Peyer's patch (tissue), 4 donors: ENCODE measurements at regions not wholly inside any gene's neighbourhood (a gene's known extent, or its start where the extent isn't known, plus 50 kb on each side); places are given as distances from the start of the nearest gene placed in this dataset.

Experiments used
- POLR2A ChIP-seq, 2 donors: fragments of 450-650 bp; IDR thresholded peaks; one replicate each; pipeline ENCODE4 v1.5.1; 2017; ENCODE audit warnings: antibody characterized with exemption in 2 of 2, mild to moderate bottlenecking in 2 of 2, moderate library complexity in 2 of 2
- TF ChIP-seq, protein P1 (sequence below), 6 experiments: fragments of 450-650 bp in 4 of 6; fragments of 200-600 bp in 2 of 6; sonication (generic) in 1 of 6; IDR thresholded peaks; one replicate each; pipeline ENCODE4 v1.5.1; 2017 to 2019; ENCODE audit warnings: antibody characterized with exemption in 6 of 6, mild to moderate bottlenecking in 3 of 6, moderate library complexity in 1 of 6

DNA sequence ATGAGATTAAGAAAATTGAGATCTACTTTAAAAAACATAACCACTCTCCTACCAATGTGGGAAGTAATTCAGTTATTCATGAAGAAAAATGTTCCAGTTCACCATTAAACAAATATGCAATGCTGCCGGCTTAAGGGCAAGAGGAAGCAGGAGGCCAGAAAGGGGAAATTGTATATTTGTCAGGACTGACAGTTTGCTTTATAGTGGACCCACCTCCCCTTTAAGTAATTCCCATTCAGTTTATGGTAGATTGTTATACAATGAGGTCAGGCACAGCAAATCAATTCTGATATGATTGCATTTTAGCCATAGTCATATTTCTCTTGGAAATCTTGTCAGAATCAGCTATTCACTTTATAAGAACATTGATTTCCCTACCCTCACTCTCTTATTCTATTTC, 547.8 kb downstream of the FRK start:
- no peak for TF ChIP-seq POLR2A (IDR thresholded peaks at IDR 0.05)
- TF ChIP-seq, protein P1, sequence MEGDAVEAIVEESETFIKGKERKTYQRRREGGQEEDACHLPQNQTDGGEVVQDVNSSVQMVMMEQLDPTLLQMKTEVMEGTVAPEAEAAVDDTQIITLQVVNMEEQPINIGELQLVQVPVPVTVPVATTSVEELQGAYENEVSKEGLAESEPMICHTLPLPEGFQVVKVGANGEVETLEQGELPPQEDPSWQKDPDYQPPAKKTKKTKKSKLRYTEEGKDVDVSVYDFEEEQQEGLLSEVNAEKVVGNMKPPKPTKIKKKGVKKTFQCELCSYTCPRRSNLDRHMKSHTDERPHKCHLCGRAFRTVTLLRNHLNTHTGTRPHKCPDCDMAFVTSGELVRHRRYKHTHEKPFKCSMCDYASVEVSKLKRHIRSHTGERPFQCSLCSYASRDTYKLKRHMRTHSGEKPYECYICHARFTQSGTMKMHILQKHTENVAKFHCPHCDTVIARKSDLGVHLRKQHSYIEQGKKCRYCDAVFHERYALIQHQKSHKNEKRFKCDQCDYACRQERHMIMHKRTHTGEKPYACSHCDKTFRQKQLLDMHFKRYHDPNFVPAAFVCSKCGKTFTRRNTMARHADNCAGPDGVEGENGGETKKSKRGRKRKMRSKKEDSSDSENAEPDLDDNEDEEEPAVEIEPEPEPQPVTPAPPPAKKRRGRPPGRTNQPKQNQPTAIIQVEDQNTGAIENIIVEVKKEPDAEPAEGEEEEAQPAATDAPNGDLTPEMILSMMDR (IDR thresholded peaks at IDR 0.05) = no peak
